ENCODE measurements at regions not wholly inside any gene's neighbourhood (a gene's known extent, or its start where the extent isn't known, plus 50 kb on each side); places are given as distances from the start of the nearest gene placed in this dataset.

DNA sequence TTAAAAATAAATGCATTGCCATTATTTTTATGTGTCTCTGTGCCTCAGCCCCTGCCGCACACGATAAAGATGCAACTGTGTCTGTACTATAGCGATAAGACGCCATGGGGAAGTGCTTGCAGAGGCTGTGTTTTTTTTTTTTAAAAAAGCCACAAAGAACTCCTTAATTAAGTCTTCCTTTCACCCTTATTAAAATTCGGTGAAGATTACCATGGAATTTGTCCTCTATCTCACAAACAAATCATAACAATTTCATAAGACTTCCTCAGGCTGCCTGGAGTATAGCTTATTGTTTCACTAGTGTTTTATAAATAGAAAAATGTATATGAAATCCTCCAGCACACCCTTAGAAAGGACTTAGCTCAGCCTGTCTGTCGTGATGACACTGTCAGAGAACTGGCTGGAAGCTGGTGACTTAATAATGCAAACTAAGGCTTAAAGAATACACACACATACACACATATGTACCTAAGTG, 374.8 kb upstream of the SLCO3A1 start (continued):
- TF ChIP-seq, protein P1, sequence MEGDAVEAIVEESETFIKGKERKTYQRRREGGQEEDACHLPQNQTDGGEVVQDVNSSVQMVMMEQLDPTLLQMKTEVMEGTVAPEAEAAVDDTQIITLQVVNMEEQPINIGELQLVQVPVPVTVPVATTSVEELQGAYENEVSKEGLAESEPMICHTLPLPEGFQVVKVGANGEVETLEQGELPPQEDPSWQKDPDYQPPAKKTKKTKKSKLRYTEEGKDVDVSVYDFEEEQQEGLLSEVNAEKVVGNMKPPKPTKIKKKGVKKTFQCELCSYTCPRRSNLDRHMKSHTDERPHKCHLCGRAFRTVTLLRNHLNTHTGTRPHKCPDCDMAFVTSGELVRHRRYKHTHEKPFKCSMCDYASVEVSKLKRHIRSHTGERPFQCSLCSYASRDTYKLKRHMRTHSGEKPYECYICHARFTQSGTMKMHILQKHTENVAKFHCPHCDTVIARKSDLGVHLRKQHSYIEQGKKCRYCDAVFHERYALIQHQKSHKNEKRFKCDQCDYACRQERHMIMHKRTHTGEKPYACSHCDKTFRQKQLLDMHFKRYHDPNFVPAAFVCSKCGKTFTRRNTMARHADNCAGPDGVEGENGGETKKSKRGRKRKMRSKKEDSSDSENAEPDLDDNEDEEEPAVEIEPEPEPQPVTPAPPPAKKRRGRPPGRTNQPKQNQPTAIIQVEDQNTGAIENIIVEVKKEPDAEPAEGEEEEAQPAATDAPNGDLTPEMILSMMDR (conservative IDR thresholded peaks at IDR 0.05; ENCODE audit: low read depth in 2 of 2): no peak
- TF ChIP-seq CREB1 (CRISPR knock-in tag; IDR thresholded peaks at IDR 0.05; ENCODE audit: low read depth) (no peak), ZNF114 (CRISPR knock-in tag; IDR thresholded peaks at IDR 0.05) (no peak), POLR2AphosphoS5 (IDR thresholded peaks at IDR 0.05; ENCODE audit: low read depth) (no peak), EZH2phosphoT487 (IDR thresholded peaks at IDR 0.05; ENCODE audit: unreplicated experiment) (no peak)
- TF ChIP-seq, protein P2, sequence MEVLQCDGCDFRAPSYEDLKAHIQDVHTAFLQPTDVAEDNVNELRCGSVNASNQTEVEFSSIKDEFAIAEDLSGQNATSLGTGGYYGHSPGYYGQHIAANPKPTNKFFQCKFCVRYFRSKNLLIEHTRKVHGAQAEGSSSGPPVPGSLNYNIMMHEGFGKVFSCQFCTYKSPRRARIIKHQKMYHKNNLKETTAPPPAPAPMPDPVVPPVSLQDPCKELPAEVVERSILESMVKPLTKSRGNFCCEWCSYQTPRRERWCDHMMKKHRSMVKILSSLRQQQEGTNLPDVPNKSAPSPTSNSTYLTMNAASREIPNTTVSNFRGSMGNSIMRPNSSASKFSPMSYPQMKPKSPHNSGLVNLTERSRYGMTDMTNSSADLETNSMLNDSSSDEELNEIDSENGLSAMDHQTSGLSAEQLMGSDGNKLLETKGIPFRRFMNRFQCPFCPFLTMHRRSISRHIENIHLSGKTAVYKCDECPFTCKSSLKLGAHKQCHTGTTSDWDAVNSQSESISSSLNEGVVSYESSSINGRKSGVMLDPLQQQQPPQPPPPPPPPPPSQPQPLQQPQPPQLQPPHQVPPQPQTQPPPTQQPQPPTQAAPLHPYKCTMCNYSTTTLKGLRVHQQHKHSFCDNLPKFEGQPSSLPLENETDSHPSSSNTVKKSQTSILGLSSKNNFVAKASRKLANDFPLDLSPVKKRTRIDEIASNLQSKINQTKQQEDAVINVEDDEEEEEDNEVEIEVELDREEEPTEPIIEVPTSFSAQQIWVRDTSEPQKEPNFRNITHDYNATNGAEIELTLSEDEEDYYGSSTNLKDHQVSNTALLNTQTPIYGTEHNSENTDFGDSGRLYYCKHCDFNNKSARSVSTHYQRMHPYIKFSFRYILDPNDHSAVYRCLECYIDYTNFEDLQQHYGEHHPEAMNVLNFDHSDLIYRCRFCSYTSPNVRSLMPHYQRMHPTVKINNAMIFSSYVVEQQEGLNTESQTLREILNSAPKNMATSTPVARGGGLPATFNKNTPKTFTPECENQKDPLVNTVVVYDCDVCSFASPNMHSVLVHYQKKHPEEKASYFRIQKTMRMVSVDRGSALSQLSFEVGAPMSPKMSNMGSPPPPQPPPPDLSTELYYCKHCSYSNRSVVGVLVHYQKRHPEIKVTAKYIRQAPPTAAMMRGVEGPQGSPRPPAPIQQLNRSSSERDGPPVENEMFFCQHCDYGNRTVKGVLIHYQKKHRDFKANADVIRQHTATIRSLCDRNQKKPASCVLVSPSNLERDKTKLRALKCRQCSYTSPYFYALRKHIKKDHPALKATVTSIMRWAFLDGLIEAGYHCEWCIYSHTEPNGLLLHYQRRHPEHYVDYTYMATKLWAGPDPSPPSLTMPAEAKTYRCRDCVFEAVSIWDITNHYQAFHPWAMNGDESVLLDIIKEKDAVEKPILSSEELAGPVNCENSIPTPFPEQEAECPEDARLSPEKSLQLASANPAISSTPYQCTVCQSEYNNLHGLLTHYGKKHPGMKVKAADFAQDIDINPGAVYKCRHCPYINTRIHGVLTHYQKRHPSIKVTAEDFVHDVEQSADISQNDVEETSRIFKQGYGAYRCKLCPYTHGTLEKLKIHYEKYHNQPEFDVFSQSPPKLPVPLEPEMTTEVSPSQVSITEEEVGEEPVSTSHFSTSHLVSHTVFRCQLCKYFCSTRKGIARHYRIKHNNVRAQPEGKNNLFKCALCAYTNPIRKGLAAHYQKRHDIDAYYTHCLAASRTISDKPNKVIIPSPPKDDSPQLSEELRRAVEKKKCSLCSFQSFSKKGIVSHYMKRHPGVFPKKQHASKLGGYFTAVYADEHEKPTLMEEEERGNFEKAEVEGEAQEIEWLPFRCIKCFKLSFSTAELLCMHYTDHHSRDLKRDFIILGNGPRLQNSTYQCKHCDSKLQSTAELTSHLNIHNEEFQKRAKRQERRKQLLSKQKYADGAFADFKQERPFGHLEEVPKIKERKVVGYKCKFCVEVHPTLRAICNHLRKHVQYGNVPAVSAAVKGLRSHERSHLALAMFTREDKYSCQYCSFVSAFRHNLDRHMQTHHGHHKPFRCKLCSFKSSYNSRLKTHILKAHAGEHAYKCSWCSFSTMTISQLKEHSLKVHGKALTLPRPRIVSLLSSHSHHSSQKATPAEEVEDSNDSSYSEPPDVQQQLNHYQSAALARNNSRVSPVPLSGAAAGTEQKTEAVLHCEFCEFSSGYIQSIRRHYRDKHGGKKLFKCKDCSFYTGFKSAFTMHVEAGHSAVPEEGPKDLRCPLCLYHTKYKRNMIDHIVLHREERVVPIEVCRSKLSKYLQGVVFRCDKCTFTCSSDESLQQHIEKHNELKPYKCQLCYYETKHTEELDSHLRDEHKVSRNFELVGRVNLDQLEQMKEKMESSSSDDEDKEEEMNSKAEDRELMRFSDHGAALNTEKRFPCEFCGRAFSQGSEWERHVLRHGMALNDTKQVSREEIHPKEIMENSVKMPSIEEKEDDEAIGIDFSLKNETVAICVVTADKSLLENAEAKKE (CRISPR knock-in tag; IDR thresholded peaks at IDR 0.05): no peak

DNA sequence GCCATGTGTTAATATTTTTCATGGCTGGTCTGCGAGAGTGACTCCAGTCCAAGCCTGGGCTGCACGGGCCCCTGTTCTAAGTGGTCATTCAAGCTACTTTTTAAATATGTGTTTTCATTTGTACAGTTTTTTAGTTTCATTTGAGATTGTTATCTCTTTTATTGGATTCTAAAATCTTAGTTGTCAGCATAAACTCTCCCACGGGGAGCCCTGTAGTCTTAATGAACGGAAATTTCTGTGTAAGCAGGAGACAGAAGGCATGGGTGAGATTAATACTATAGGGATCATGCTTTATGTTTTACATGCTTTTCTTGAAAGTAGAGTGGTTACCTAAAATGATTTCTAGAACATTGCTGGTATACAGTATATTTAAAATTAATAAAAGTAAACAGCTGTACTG, 373.1 kb upstream of the SLCO3A1 start:
- Mint-ChIP-seq H3K4me3 (no peak overlapping the region), H3K4me1 (peaks cover 5% of the 10 kb centered on the region; the same call in 2 of the 3 replicates), H3K27ac (no peak overlapping the region), H3K9me3 (no peaks in the 10 kb centered on the region), H3K27me3 (ENCODE audit: insufficient read depth, low read depth, poor library complexity) (no peaks in the 10 kb centered on the region), H3K36me3 (ENCODE audit: low read depth) (no peaks in the 10 kb centered on the region)
- H3K27ac ChIP-seq (ENCODE audit: low read depth): no peak overlapping the region
- no peak overlapping the region for H3K4me3 ChIP-seq
- no peaks in the 10 kb centered on the region for H3K27me3 ChIP-seq (ENCODE audit: insufficient read depth)
- H2AFZ ChIP-seq: no peak overlapping the region
- no peaks in the 10 kb centered on the region for H3K79me2 ChIP-seq (replicated peaks; ENCODE audit: insufficient read depth)
- H3K4me1 ChIP-seq (ENCODE audit: insufficient read depth): no peaks in the 10 kb centered on the region
- ATAC-seq (no peak), DNase-seq (ENCODE audit: low spot score) (no peak)
- no peaks in the 10 kb centered on the region for H3K9me2 ChIP-seq (ENCODE audit: insufficient read depth)
- H3K36me3 ChIP-seq (ENCODE audit: insufficient read depth): no peaks in the 10 kb centered on the region
- TF ChIP-seq JUNB (IDR thresholded peaks at IDR 0.05; ENCODE audit: unreplicated experiment): no peak
- no peak for TF ChIP-seq ZNF331 (CRISPR knock-in tag; IDR thresholded peaks at IDR 0.05; ENCODE audit: low read depth)
- TF ChIP-seq, protein P3, sequence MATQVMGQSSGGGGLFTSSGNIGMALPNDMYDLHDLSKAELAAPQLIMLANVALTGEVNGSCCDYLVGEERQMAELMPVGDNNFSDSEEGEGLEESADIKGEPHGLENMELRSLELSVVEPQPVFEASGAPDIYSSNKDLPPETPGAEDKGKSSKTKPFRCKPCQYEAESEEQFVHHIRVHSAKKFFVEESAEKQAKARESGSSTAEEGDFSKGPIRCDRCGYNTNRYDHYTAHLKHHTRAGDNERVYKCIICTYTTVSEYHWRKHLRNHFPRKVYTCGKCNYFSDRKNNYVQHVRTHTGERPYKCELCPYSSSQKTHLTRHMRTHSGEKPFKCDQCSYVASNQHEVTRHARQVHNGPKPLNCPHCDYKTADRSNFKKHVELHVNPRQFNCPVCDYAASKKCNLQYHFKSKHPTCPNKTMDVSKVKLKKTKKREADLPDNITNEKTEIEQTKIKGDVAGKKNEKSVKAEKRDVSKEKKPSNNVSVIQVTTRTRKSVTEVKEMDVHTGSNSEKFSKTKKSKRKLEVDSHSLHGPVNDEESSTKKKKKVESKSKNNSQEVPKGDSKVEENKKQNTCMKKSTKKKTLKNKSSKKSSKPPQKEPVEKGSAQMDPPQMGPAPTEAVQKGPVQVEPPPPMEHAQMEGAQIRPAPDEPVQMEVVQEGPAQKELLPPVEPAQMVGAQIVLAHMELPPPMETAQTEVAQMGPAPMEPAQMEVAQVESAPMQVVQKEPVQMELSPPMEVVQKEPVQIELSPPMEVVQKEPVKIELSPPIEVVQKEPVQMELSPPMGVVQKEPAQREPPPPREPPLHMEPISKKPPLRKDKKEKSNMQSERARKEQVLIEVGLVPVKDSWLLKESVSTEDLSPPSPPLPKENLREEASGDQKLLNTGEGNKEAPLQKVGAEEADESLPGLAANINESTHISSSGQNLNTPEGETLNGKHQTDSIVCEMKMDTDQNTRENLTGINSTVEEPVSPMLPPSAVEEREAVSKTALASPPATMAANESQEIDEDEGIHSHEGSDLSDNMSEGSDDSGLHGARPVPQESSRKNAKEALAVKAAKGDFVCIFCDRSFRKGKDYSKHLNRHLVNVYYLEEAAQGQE (IDR thresholded peaks at IDR 0.05; ENCODE audit: unreplicated experiment): no peak
- TF ChIP-seq POLR2AphosphoS5 (IDR thresholded peaks at IDR 0.05; ENCODE audit: low read depth): no peak
- TF ChIP-seq EZH2phosphoT487 (IDR thresholded peaks at IDR 0.05; ENCODE audit: unreplicated experiment): no peak
- TF ChIP-seq NANOG (IDR thresholded peaks at IDR 0.05; ENCODE audit: borderline replicate concordance): no peak
- TF ChIP-seq STAT1 (IDR thresholded peaks at IDR 0.05; ENCODE audit: unreplicated experiment): no peak
- H3F3A ChIP-seq (replicated peaks; ENCODE audit: low read depth): no peaks in the 10 kb centered on the region
- no peaks in the 10 kb centered on the region for H4K20me1 ChIP-seq (replicated peaks; ENCODE audit: insufficient read depth)
- H3K4me2 ChIP-seq: no peak overlapping the region
